ENCODE measurements at regions not wholly inside any gene's neighbourhood (a gene's known extent, or its start where the extent isn't known, plus 50 kb on each side); places are given as distances from the start of the nearest gene placed in this dataset.

GRCh38 chr2:111695441-111696007 is 188.5 kb downstream of the ANAPC1 start:
- TF ChIP-seq CTCF (conservative IDR thresholded peaks at IDR 0.05; ENCODE audit: low read length) = no peak
- no peak for TF ChIP-seq EZH2phosphoT487 (IDR thresholded peaks at IDR 0.05; ENCODE audit: borderline replicate concordance, low read depth, low read length)
